ENCODE measurements at regions not wholly inside any gene's neighbourhood (a gene's known extent, or its start where the extent isn't known, plus 50 kb on each side); places are given as distances from the start of the nearest gene placed in this dataset.
A peak's percentile ranks its signal among the peaks of the same experiment; 100 is the strongest.
"Not testable (repeated sequence)": the region's sequence is repeated elsewhere in the genome, so short reads cannot be mapped to it uniquely, and the experiment has no call there.

DNA sequence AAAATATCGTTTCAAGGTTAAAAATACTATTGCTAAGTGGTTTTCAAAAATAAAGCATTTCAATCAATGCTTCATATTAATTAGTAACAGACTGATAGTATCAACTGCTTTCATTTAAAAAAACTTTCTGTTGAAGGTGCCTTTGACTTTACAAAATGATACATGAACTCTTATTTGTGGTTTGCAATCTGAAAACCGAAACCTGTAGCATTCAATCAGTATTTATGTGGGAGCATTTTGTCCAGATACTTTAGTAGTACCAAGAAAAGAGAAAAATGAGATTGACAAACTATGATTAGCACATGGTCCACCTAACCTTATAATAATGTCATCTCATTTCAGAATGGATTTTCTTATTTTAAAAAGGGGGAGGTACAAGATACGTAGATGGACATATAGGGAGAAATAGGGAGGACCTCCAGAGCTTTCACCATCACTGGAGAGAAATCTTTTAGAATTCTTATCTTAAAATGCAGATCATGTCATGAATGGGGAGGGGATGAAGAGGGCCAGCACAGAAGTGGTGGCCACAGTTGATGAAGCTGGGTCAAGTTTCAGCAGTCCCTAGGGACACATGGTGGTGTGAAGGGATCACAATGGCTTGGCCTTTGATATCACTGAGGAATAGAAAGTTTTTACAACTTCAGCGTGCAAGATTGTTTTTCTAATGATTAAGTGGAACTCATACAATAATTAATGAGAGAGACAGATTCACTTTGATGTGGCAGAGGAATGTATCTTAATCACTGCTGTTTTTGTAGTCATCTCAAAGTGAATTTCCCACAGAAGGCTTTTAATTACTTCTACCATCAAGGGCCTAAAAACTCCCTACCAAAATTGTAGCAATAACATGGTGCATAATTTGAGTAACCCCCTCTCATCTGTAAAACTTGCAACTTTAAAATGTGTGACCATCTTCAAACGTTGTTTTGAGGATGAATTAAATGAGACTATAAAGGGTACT, 322.3 kb upstream of the EDIL3 start:
- Histone ChIP-seq H3K36me3 (no peaks in the 10 kb centered on the region), H3K4me1 (no peaks in the 10 kb centered on the region), H3K27ac (no peak overlapping the region), H3K9me3 (no peaks in the 10 kb centered on the region), H3K4me3 (no peak overlapping the region), H3K27me3 (no peaks in the 10 kb centered on the region)
- 58 to 62% methylated on average over 5 of the region's 5 CpGs for WGBS, 2 donors
- no peak for DNase-seq
- no peak for TF ChIP-seq EP300 (IDR thresholded peaks at IDR 0.05)
- intact Hi-C loops (cut with DNase I), result no loop called here

DNA sequence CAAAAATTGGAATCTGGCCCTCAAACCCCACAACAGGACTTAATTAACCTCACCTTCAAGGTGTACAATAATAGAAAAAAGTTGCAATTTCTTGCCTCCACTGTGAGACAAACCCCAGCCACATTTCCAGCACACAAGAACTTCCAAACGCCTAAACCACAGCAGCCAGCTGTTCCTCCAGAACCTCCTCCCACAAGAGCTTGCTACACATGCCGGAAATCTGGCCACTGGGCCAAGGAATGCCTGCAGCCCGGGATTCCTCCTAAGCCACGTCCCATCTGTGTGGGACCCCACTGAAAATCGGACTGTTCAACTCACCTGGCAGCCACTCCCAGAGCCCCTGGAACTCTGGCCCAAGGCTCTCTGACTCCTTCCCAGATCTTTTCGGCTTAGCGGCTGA, 315.9 kb upstream of the EDIL3 start:
- H3K4me1 ChIP-seq; H3K36me3 ChIP-seq; H3K27ac ChIP-seq; DNase-seq; H3K27me3 ChIP-seq; intact Hi-C loops (cut with DNase I); H3K4me3 ChIP-seq; H3K9me3 ChIP-seq: not testable (repeated sequence)
- 86 to 93% methylated on average over 5 to 7 of the region's 7 CpGs for WGBS, 2 donors

DNA sequence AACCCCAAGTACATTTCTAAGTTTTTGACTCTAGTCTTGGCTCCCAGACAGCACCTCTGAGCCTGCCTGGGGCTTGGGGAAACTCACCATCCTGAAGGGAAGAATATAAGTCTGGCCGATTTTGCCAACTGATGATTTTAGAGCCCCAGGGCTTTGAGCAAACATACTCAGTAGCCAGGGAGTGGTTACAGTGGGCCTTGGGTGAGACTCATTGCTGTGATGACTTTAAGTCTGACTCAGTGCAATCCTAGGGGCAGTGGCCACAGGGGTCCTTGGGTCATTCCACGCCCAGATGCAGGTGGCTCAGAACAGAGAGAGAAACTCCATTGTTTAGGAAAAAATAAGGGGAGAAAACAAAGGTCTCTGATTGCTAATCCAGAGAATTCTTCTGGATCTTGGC, 312.0 kb upstream of the EDIL3 start:
- Histone ChIP-seq H3K4me3 (no peak overlapping the region), H3K27ac (no peak overlapping the region), H3K36me3 (no peaks in the 10 kb centered on the region), H3K4me1 (no peaks in the 10 kb centered on the region), H3K9me3 (no peaks in the 10 kb centered on the region), H3K27me3 (no peaks in the 10 kb centered on the region)
- DNase-seq, result peak; percentile 22
- no peak for TF ChIP-seq POLR2A (IDR thresholded peaks at IDR 0.05)
- no peak for TF ChIP-seq POLR2AphosphoS5 (IDR thresholded peaks at IDR 0.05)
- TF ChIP-seq, protein P1, sequence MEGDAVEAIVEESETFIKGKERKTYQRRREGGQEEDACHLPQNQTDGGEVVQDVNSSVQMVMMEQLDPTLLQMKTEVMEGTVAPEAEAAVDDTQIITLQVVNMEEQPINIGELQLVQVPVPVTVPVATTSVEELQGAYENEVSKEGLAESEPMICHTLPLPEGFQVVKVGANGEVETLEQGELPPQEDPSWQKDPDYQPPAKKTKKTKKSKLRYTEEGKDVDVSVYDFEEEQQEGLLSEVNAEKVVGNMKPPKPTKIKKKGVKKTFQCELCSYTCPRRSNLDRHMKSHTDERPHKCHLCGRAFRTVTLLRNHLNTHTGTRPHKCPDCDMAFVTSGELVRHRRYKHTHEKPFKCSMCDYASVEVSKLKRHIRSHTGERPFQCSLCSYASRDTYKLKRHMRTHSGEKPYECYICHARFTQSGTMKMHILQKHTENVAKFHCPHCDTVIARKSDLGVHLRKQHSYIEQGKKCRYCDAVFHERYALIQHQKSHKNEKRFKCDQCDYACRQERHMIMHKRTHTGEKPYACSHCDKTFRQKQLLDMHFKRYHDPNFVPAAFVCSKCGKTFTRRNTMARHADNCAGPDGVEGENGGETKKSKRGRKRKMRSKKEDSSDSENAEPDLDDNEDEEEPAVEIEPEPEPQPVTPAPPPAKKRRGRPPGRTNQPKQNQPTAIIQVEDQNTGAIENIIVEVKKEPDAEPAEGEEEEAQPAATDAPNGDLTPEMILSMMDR (IDR thresholded peaks at IDR 0.05), result no peak
- TF ChIP-seq EP300 (IDR thresholded peaks at IDR 0.05), result no peak
- WGBS, 2 donors, result 31 to 81% methylated on average over 2 of the region's 2 CpGs
- intact Hi-C loops (cut with DNase I), result no loop called here

DNA sequence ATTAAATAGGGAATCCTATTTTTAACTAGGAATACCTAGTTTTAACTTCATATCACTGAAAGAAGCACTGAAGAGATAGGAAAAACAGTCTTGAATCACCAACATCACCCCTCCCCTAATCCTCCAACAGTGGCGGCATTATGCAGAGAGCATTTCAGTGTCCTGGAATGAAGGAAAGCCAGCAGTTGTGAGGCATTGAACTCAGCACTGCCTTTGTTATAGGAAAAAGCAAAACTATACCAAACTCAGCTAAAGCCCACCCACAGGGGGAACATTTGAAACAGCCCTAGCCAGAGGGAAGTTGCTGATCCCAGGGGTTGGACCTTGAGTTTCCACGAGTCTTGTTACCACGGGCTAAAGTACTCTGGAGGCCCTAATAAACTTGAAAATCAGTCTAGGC, 310.6 kb upstream of the EDIL3 start:
- DNase-seq, result no peak
- intact Hi-C loops (cut with DNase I), result no loop called here
- WGBS, 2 donors, result 87 to 89% methylated on average over 3 of the region's 3 CpGs
- Histone ChIP-seq H3K4me1 (no peaks in the 10 kb centered on the region), H3K36me3 (no peaks in the 10 kb centered on the region), H3K27me3 (no peaks in the 10 kb centered on the region), H3K27ac (no peak overlapping the region), H3K4me3 (no peak overlapping the region), H3K9me3 (no peaks in the 10 kb centered on the region)
- TF ChIP-seq, protein P1 (IDR thresholded peaks at IDR 0.05), result no peak
- TF ChIP-seq POLR2A (IDR thresholded peaks at IDR 0.05) (no peak), POLR2AphosphoS5 (IDR thresholded peaks at IDR 0.05) (no peak), EP300 (IDR thresholded peaks at IDR 0.05) (no peak)

DNA sequence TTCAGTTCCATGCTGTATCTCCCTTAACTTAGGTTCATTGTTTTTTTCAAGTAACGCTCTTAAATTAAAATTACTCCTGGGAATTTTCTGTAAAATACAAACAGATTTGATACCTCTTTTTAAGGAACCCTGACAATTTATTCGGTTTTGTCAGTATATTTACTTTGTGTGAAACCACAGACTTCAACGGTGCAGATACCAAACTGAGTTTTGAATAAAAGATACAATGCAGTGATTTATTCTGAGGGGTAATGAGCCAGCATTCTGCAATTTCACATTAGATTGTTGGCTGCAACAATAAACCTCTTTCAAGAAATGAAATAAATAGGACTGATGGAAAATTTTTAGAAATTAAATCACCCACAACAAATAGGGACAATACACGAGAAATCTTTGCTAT, 308.6 kb upstream of the EDIL3 start:
- intact Hi-C loops (cut with DNase I), result no loop called here
- no peak for DNase-seq
- no peaks in the 10 kb centered on the region for H3K36me3 ChIP-seq
- H3K4me3 ChIP-seq, result no peak overlapping the region
- 83 to 84% methylated on average over 4 of the region's 4 CpGs for WGBS, 2 donors
- no peaks in the 10 kb centered on the region for H3K4me1 ChIP-seq
- no peaks in the 10 kb centered on the region for H3K27me3 ChIP-seq
- TF ChIP-seq POLR2AphosphoS5 (IDR thresholded peaks at IDR 0.05) (no peak), POLR2A (IDR thresholded peaks at IDR 0.05) (no peak), EP300 (IDR thresholded peaks at IDR 0.05) (no peak)
- TF ChIP-seq, protein P1 (IDR thresholded peaks at IDR 0.05), result no peak
- H3K27ac ChIP-seq, result no peak overlapping the region
- no peaks in the 10 kb centered on the region for H3K9me3 ChIP-seq

DNA sequence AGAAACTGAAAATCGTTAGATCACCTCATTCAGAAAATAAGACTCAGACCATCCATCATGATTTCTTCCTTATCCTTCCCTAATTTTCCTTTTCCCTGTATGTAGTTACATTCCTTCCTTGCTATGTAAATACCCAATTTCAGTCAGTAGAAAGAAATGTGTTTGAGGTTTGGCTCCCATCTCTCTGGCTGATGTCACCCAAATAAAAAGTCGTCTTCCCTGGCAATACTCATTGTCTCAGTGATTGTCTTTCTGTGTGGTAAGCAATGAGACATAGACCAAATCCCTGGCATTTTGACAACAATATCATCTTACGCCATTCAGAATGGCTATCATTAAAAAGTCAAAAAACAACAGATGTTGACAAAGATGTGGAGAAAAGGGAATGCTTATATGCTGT, 303.9 kb upstream of the EDIL3 start:
- H3K27me3 ChIP-seq, result no peaks in the 10 kb centered on the region
- no peak for DNase-seq
- intact Hi-C loops (cut with DNase I), result no loop called here
- H3K4me3 ChIP-seq, result no peak overlapping the region
- H3K9me3 ChIP-seq, result no peaks in the 10 kb centered on the region
- no peaks in the 10 kb centered on the region for H3K36me3 ChIP-seq
- TF ChIP-seq POLR2A (IDR thresholded peaks at IDR 0.05) (no peak), POLR2AphosphoS5 (IDR thresholded peaks at IDR 0.05) (no peak), EP300 (IDR thresholded peaks at IDR 0.05) (no peak)
- TF ChIP-seq, protein P1 (IDR thresholded peaks at IDR 0.05), result no peak
- 33 to 38% methylated on average over 3 of the region's 3 CpGs for WGBS, 2 donors
- H3K27ac ChIP-seq, result no peak overlapping the region
- H3K4me1 ChIP-seq, result no peaks in the 10 kb centered on the region

Measured in sigmoid colon (tissue), 6 donors.